Keratinocyte (primary cell): ENCODE measurements at regions not wholly inside any gene's neighbourhood (a gene's known extent, or its start where the extent isn't known, plus 50 kb on each side); places are given as distances from the start of the nearest gene placed in this dataset.

Experiments
- DNase-seq: peaks from one replicate; pipeline ENCODE4 v3.0.0-alpha.2; 2011; ENCODE audit warnings: low read depth, missing footprints, low spot score
- FAIRE-seq: peaks from 2 replicates; lab custom pipeline; 2011; peaks lifted over from hg19 to GRCh38; lab: Jason Lieb, UNC
- H2AFZ ChIP-seq: 2 replicates; pipeline ENCODE4 v1.6.0; 2012; ENCODE audit warnings: low read length, control low read depth, inconsistent platforms; ENCODE audit not compliant: control insufficient read depth
- H3K27ac ChIP-seq: 2 replicates; pipeline ENCODE4 v1.5.1; 2011; ENCODE audit warnings: low read length; ENCODE audit not compliant: control insufficient read depth, insufficient read depth
- H3K27me3 ChIP-seq: 3 replicates; pipeline ENCODE4 v1.6.0; 2011; ENCODE audit warnings: low read length; ENCODE audit not compliant: control insufficient read depth, insufficient read depth; ENCODE audit errors: extremely low read depth
- H3K36me3 ChIP-seq, 2 experiments: 2 replicates in 1 of 2; 3 replicates in 1 of 2; pipeline ENCODE4 v1.5.1; 2011; ENCODE audit warnings: low read length in 2 of 2, mild to moderate bottlenecking in 1 of 2; ENCODE audit not compliant: control insufficient read depth in 2 of 2, insufficient read depth in 2 of 2; ENCODE audit errors: extremely low read depth in 1 of 2
- H3K4me1 ChIP-seq: 3 replicates; pipeline ENCODE4 v1.5.1; 2011; ENCODE audit warnings: low read length; ENCODE audit not compliant: control insufficient read depth, insufficient read depth; ENCODE audit errors: extremely low read depth
- H3K4me2 ChIP-seq: 3 replicates; pipeline ENCODE4 v1.6.0; 2011; ENCODE audit warnings: low read depth, low read length; ENCODE audit not compliant: control insufficient read depth, insufficient read depth; ENCODE audit errors: extremely low read depth
- H3K4me3 ChIP-seq, 3 experiments: fragments of 200-600 bp in 1 of 3; sonication (generic) in 1 of 3; 2 replicates in 2 of 3; 3 replicates in 1 of 3; pipeline ENCODE4 v1.5.1; 2011 to 2016; ENCODE audit warnings: low read length in 3 of 3, mild to moderate bottlenecking in 3 of 3, control low read depth in 2 of 3, inconsistent platforms in 1 of 3, low read depth in 1 of 3, mixed read lengths in 1 of 3, mixed run types in 1 of 3, moderate library complexity in 1 of 3; ENCODE audit not compliant: control insufficient read depth in 2 of 3, insufficient read depth in 2 of 3; ENCODE audit errors: extremely low read depth in 1 of 3
- H3K79me2 ChIP-seq: 2 replicates; pipeline ENCODE4 v1.6.0; 2012; ENCODE audit warnings: low read length; ENCODE audit not compliant: control insufficient read depth, insufficient read depth
- H3K9ac ChIP-seq: 3 replicates; pipeline ENCODE4 v1.6.0; 2011; ENCODE audit warnings: low read length; ENCODE audit not compliant: control insufficient read depth, insufficient read depth; ENCODE audit errors: extremely low read depth
- H3K9me1 ChIP-seq: 3 replicates; pipeline ENCODE4 v1.6.0; 2011; ENCODE audit warnings: low read length; ENCODE audit not compliant: control insufficient read depth, insufficient read depth; ENCODE audit errors: extremely low read depth
- H3K9me3 ChIP-seq: 2 replicates; pipeline ENCODE4 v1.5.1; 2012; ENCODE audit warnings: low read depth, low read length; ENCODE audit not compliant: control insufficient read depth
- H4K20me1 ChIP-seq: 3 replicates; pipeline ENCODE4 v1.6.0; 2011; ENCODE audit warnings: low read length; ENCODE audit not compliant: control insufficient read depth, insufficient read depth; ENCODE audit errors: extremely low read depth
- EZH2 ChIP-seq: IDR thresholded peaks from one replicate; pipeline ENCODE4 v1.6.1; 2012; ENCODE audit warnings: inconsistent platforms, mild to moderate bottlenecking, low read length, moderate library complexity
- dilution Hi-C: fragments of 300-500 bp; cut with MboI; formaldehyde crosslinking; loops from one replicate; pipeline ENCODE4 v1.7.0; 2020; ENCODE audit warnings: low sequenced_read_pairs; ENCODE audit not compliant: extremely low pct_ligation_motif_present
- TF ChIP-seq, protein P1 (sequence below), 3 experiments: IDR thresholded peaks in 1 of 3; conservative IDR thresholded peaks in 1 of 3; optimal IDR thresholded peaks in 1 of 3; 2 replicates in 2 of 3; 3 replicates in 1 of 3; pipeline versions ENCODE3 to v1.5.1; 2011; ENCODE audit warnings: low read length in 3 of 3, mild to moderate bottlenecking in 3 of 3, moderate library complexity in 2 of 3, control low read depth in 1 of 3, inconsistent platforms in 1 of 3; ENCODE audit not compliant: insufficient read depth in 2 of 3; ENCODE audit errors: extremely low read depth in 1 of 3

DNA sequence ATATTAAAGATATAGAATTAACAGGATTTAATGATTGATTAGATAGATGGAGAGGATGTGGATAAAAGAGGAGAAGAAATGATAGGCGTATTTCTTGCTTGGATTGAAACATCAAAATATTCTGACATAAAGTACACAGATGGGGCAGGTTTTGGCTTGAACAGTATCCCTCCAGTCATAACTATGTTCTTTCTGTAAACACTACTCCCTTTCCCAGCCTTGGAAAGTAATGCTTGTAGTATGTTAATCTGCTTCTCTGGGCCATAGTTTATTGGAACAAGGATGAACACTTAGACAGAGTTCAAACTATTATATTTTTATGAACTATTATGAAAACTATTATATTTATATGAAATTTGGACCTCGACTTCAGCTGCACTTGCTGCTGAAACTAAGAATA lies 419.2 kb downstream of the AASDHPPT start:
- Histone ChIP-seq H3K4me2 (no peak overlapping the region), H4K20me1 (no peaks in the 10 kb centered on the region), H3K9ac (no peak overlapping the region), H3K27me3 (no peaks in the 10 kb centered on the region), H2AFZ (no peak overlapping the region), H3K79me2 (no peaks in the 10 kb centered on the region), H3K9me1 (no peaks in the 10 kb centered on the region), H3K4me3 (no peak overlapping the region), H3K27ac (no peak overlapping the region), H3K36me3 (no peaks in the 10 kb centered on the region), H3K9me3 (no peaks in the 10 kb centered on the region), H3K4me1 (peaks cover 7% of the 10 kb centered on the region)
- dilution Hi-C loops, result no loop called here
- no peak for DNase-seq
- FAIRE-seq, result no peak
- TF ChIP-seq, protein P1, sequence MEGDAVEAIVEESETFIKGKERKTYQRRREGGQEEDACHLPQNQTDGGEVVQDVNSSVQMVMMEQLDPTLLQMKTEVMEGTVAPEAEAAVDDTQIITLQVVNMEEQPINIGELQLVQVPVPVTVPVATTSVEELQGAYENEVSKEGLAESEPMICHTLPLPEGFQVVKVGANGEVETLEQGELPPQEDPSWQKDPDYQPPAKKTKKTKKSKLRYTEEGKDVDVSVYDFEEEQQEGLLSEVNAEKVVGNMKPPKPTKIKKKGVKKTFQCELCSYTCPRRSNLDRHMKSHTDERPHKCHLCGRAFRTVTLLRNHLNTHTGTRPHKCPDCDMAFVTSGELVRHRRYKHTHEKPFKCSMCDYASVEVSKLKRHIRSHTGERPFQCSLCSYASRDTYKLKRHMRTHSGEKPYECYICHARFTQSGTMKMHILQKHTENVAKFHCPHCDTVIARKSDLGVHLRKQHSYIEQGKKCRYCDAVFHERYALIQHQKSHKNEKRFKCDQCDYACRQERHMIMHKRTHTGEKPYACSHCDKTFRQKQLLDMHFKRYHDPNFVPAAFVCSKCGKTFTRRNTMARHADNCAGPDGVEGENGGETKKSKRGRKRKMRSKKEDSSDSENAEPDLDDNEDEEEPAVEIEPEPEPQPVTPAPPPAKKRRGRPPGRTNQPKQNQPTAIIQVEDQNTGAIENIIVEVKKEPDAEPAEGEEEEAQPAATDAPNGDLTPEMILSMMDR (optimal IDR thresholded peaks at IDR 0.05 in 1 of 3, IDR thresholded peaks at IDR 0.05 in 1 of 3, conservative IDR thresholded peaks at IDR 0.05 in 1 of 3; ENCODE audit: extremely low read depth in 1 of 3, insufficient read depth in 2 of 3, low read length in 3 of 3), result no peak
- no peak for TF ChIP-seq EZH2

DNA sequence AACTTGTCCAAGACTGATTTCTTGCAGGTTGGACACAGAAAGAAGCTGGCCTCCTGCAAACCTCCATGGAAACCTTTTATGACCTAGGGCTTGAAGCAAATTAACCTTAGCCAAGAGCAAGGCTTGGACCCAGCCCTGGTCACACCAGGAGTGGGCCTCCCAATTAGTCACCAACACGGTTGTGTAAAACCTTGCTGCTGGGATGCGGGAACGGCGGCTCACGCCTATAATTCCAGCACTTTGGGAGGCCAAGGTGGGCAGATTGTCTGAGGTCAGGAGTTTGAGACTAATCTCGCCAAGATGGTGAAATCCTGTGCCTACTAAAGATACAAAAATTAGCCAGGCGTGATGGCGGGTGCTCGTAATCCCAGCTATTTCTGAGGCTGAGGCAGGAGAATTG lies 419.9 kb downstream of the AASDHPPT start:
- DNase-seq (no peak), FAIRE-seq (no peak)
- no peak overlapping the region for H2AFZ ChIP-seq
- no peak overlapping the region for H3K9ac ChIP-seq
- no peak overlapping the region for H3K27ac ChIP-seq
- TF ChIP-seq, protein P1 (optimal IDR thresholded peaks at IDR 0.05 in 1 of 3, IDR thresholded peaks at IDR 0.05 in 1 of 3, conservative IDR thresholded peaks at IDR 0.05 in 1 of 3; ENCODE audit: extremely low read depth in 1 of 3, insufficient read depth in 2 of 3, low read length in 3 of 3), result no peak
- no peak for TF ChIP-seq EZH2
- H3K9me3 ChIP-seq, result no peaks in the 10 kb centered on the region
- H3K4me2 ChIP-seq, result no peak overlapping the region
- H4K20me1 ChIP-seq, result no peaks in the 10 kb centered on the region
- no peak overlapping the region for H3K4me3 ChIP-seq
- no peaks in the 10 kb centered on the region for H3K79me2 ChIP-seq
- no peaks in the 10 kb centered on the region for H3K27me3 ChIP-seq
- H3K36me3 ChIP-seq, result no peaks in the 10 kb centered on the region
- no peaks in the 10 kb centered on the region for H3K9me1 ChIP-seq
- H3K4me1 ChIP-seq, result peaks cover 7% of the 10 kb centered on the region
- dilution Hi-C loops, result no loop called here
